Eye (tissue), 1 donor: ENCODE measurements at regions not wholly inside any gene's neighbourhood (a gene's known extent, or its start where the extent isn't known, plus 50 kb on each side); places are given as distances from the start of the nearest gene placed in this dataset.
"Not testable (repeated sequence)": the region's sequence is repeated elsewhere in the genome, so short reads cannot be mapped to it uniquely, and the experiment has no call there.

Experiments used
- DNase-seq: peaks from one replicate; pipeline ENCODE4 v3.0.0-alpha.2; 2015

DNA sequence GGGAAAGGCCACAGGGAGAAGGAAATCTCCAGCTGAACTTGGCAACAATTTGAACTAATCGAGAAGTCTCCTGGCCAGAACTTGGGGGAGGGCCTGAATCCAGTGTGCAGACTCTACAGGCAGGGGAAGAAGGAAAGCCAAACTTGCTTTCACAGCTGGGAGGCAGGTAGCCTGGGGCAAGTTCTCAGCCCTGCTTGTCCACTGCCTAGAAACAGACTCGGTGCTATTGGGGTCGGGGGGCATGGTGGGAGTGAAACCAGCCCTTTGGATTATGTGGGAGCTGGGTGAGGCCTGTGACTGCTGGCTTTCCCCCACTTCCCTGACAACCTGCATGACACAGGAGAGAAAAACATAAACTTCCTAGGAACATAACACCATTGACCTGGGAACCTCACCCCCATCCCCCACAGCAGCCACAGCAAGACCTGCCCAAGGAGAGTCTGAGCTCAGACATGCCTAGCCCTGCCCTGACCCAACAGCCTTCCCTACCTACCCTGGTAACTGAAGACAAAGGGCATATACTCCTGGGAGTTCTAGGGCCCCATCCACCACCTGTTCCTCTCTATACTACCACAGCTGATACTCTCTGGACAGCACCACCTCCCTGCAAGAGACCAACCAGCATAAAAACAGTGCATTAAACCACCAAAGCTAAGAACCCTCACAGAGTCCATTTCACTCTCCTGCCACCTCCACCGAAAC, 103.7 kb upstream of the MNS1 start:
- no peak for DNase-seq

GRCh38 chr15:56557415-56557814, 92.5 kb upstream of the MNS1 start:
- no peak for DNase-seq

GRCh38 chr15:56553486-56553885, 88.5 kb upstream of the MNS1 start:
- no peak for DNase-seq

DNA sequence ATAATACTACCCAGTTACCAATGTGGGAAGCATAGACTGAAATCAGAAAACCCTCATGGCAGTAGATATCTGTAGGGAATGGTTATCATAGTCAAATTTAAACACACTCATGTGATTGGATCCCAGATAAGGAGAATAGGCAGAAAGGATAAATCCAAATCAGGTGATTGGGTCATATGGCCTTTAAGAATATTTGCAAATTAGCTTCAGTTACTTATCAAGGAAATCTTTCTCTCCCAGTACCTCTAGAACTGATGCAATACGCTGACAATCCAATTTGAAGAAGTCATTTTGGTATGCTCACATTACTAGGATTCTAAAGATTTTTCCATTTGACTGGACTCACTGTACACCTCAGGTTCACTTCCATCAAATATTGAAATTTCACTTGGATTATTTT, 87.7 kb upstream of the MNS1 start:
- DNase-seq: no peak

- DNase-seq: not testable (repeated sequence)
Observed at GRCh38 chr15:56540570-56540969, 75.6 kb upstream of the MNS1 start.

GRCh38 chr15:56540157-56540556, 75.2 kb upstream of the MNS1 start:
- DNase-seq: not testable (repeated sequence)

DNA sequence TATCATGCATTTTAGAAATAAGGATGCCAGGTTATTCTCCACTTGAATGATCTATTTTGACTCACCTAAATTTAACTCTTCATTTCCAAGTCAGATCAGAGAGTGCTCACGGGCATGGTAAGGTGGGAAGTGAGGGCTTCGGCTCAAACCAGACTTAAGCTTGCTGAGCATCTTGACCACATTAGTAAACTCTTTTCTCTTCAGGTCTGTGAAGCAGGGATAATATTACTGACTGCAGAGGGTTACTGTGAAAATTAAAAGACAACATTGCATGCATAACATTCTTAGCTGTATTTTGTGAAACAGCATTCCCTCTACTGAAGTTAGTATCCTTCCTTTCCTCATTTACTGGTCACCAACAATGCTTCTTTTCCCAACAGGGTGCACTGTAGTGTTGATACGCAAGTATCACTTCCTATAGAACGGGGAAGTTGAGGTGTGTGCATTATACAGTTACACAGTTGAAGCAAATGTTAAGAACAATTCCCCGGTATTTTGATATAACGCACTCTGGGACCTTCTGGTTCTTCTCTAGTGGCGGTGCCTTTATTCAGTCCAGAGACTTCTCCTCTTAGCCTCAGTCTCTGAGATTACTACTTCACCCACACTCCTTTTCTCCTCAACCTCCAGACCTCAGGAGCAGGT, 74.1 kb upstream of the MNS1 start:
- no peak for DNase-seq

DNA sequence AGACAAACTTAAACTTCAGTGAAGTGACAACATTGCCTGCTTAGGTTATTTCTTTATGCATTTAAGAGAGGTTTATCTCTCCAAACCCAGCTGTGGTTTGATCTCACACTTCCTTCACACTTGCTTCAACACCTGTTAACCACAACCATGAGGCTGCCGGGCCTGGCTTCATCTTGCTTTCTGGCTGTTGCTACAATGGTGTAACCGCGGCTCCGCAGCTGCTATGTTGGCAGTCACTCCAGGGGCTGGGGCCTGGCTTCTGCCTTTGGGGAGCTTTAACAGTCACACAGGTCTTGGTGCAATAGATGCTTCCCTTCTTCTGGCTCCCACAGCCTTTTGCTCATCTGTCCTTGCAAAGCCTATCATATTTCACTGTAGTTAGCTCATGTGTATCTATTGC, 72.9 kb upstream of the MNS1 start:
- no peak for DNase-seq

- peak; percentile 36 for DNase-seq
Observed at GRCh38 chr15:56534728-56535127, 69.8 kb upstream of the MNS1 start.

DNA sequence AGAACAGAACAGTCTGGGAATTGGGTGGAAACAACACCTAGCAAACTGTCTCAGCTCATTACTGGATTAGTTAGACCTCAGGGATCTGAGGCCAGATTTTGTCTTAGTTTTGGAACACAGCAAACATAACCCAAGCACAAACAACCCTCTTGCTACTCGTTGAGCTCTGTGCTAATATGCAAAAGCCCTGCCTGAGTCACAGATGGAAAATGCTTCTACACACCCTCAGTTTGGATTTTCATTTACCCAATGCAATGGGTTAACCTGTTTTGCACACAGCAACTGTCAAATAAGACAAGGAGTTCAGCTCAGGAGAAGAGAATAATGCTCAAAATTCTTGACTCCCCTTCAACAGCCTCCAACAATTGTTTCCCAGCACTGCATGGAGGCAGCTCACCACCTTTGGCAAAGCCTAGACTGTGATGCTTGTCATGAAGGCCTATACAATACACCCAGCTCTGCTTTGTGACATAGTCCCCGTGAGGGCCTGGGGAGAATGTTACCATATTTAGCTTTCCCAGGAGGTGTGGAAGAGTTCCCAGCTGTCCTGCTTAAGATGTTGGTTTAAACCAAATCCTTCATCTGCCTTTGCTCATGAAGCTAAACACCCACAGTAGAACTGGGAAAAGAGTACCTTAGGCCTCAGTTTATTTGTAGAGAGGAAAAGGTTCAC, 68.9 kb upstream of the MNS1 start:
- DNase-seq: peak; percentile 5

DNA sequence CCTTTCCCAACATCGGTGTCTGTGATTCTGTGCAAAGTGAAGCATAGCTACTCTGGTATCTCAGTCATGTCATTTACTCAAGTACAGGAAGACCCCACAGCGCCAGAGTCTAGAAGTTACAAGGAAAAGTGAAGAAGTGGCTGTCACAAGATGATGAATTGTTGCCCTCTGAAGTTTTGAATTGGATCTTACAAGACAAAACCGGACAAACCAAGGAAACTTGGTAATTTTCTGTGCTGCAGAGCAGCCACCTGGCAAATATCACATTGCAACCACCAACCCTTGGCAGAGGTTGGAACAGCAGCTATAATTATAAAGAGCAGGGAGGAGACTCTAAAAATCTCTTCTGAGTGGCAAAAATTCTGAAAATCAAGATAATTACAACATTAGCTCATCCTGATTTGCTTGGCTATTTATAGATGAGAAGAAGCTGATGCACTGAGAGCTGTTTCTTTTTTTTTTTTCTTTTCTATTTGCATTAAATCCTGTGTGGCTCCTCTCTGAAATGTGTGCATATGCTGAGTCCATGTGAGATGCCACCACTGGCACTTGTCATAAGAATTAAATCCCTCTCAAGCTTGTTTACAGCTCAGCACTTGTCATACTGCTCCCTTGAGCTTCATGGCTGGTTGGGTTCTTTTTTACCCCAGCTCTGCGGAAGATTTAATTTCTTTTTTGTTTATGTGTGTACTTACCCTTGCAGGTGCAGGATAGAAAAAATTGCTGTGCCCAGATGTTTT, 68.0 kb upstream of the MNS1 start:
- DNase-seq: peak; percentile 59

- DNase-seq: no peak
Observed at GRCh38 chr15:56530157-56530556, 65.2 kb upstream of the MNS1 start.

- no peak for DNase-seq
Observed at GRCh38 chr15:56528136-56528535, 63.2 kb upstream of the MNS1 start.

DNA sequence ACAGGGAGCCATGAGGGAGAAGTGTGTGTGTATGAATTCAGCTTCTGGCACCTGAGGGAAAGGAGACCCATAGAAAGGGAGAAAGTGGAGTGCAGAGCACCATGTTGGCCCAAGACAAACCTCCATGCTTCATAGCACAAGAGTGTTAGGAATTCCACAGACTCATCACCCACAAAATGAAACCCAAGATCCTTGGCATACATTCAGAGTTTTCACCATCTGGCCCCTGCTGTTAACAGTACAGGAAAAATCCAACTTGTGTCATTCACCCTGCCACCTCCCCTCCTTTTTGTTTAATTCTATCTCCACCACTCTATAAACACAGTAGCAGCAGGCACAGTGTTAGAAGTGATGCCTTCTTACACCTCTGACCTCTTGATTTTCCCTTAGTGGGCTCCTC, 60.0 kb upstream of the MNS1 start:
- no peak for DNase-seq

DNA sequence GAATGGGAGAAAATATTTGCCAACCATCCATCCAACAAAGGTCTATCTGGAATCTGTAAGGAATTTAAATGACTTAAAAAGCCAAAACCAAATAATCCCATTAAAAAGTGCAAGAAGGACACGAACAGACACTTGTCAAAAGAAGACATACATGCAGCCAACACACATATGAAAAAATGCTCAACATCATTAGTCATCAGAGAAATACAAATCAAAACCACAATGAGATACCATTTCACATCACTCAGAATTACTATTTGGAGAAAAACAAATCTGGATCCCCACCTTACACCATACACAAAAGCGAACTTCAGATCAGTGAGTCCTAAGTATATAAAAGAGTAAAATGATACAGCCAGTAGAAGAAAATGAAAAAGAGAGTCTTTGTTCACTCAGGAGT, 58.6 kb upstream of the MNS1 start:
- no peak for DNase-seq

- DNase-seq: no peak
Observed at GRCh38 chr15:56519000-56519399, 54.1 kb upstream of the MNS1 start.
